ENCODE measurements at regions not wholly inside any gene's neighbourhood (a gene's known extent, or its start where the extent isn't known, plus 50 kb on each side); places are given as distances from the start of the nearest gene placed in this dataset.

DNA sequence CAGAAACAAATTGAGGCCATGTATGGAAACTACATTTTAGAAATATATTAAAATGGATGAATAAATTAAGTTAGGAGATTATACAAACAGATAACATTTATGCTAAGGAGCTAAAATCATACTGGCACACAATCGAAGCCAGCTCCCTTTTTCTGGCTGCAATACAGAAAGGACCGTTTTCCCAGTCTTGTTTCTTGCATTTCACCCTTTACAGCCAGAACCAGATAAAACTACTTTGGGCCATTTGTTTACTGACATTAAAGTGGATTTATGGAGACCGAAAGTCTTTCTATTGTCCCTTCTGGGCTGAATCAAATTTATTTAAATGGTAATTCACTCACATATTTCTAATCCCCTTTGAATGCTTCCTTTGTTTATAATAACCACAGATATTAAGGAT lies 50.1 kb upstream of the CNTN3 start:
- TF ChIP-seq, protein P1, sequence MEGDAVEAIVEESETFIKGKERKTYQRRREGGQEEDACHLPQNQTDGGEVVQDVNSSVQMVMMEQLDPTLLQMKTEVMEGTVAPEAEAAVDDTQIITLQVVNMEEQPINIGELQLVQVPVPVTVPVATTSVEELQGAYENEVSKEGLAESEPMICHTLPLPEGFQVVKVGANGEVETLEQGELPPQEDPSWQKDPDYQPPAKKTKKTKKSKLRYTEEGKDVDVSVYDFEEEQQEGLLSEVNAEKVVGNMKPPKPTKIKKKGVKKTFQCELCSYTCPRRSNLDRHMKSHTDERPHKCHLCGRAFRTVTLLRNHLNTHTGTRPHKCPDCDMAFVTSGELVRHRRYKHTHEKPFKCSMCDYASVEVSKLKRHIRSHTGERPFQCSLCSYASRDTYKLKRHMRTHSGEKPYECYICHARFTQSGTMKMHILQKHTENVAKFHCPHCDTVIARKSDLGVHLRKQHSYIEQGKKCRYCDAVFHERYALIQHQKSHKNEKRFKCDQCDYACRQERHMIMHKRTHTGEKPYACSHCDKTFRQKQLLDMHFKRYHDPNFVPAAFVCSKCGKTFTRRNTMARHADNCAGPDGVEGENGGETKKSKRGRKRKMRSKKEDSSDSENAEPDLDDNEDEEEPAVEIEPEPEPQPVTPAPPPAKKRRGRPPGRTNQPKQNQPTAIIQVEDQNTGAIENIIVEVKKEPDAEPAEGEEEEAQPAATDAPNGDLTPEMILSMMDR (IDR thresholded peaks at IDR 0.05; ENCODE audit: insufficient read depth, low read depth, low read length, missing control alignments), result no peak
- no peak overlapping the region for H3K4me3 ChIP-seq (ENCODE audit: low read length)
- no peak for DNase-seq (ENCODE audit: low read depth)

Measured in epithelial cell of esophagus (primary cell).